Activated CD8-positive, alpha-beta T cell treated with anti-CD3 and anti-CD28 coated beads for 36 hours (primary cell): ENCODE measurements at regions not wholly inside any gene's neighbourhood (a gene's known extent, or its start where the extent isn't known, plus 50 kb on each side); places are given as distances from the start of the nearest gene placed in this dataset.

Experiments
- ATAC-seq: fragments of 200-7000 bp; cut with Tn5 transposase; one replicate; pipeline ENCODE4 v1.10.0; 2021; ENCODE audit warnings: mild to moderate bottlenecking, moderate library complexity
- CTCF ChIA-PET: fragments of 350-600 bp; sonication (Branson Sonifier 250); formaldehyde crosslinking; loops from one replicate; lab custom pipeline; 2021; ENCODE audit warnings: antibody characterized with exemption; lab: Charles Lee
- POLR2A ChIA-PET: fragments of 350-600 bp; sonication (Branson Sonifier 250); formaldehyde crosslinking; loops from one replicate; lab custom pipeline; 2021; ENCODE audit warnings: antibody characterized with exemption; lab: Charles Lee
- DNase-seq: peaks from one replicate; pipeline ENCODE4 v3.0.0-alpha.2; 2020
- H3K27ac Mint-ChIP-seq: one replicate; pipeline ENCODE4 v1.8.0; 2021; ENCODE audit warnings: mild to moderate bottlenecking, mixed read lengths
- H3K27me3 Mint-ChIP-seq: one replicate; pipeline ENCODE4 v1.8.0; 2021; ENCODE audit warnings: mixed read lengths
- H3K36me3 Mint-ChIP-seq: one replicate; pipeline ENCODE4 v1.8.0; 2021; ENCODE audit warnings: low read depth, mixed read lengths
- H3K4me1 Mint-ChIP-seq: one replicate; pipeline ENCODE4 v1.8.0; 2021; ENCODE audit warnings: low read depth, mixed read lengths
- H3K4me3 Mint-ChIP-seq: one replicate; pipeline ENCODE4 v1.8.0; 2021; ENCODE audit warnings: mild to moderate bottlenecking, moderate library complexity, mixed read lengths
- H3K9me3 Mint-ChIP-seq: one replicate; pipeline ENCODE4 v1.8.0; 2021; ENCODE audit warnings: mixed read lengths
- CTCF ChIP-seq: fragments of 200-600 bp; IDR thresholded peaks from one replicate; pipeline ENCODE4 v1.8.0; 2022; ENCODE audit warnings: antibody characterized with exemption, mild to moderate bottlenecking
- intact Hi-C: fragments of 100-400 bp; cut with micrococcal nuclease; formaldehyde crosslinking; loops from one replicate; pipeline ENCODE4 v1.10.0; 2022

DNA sequence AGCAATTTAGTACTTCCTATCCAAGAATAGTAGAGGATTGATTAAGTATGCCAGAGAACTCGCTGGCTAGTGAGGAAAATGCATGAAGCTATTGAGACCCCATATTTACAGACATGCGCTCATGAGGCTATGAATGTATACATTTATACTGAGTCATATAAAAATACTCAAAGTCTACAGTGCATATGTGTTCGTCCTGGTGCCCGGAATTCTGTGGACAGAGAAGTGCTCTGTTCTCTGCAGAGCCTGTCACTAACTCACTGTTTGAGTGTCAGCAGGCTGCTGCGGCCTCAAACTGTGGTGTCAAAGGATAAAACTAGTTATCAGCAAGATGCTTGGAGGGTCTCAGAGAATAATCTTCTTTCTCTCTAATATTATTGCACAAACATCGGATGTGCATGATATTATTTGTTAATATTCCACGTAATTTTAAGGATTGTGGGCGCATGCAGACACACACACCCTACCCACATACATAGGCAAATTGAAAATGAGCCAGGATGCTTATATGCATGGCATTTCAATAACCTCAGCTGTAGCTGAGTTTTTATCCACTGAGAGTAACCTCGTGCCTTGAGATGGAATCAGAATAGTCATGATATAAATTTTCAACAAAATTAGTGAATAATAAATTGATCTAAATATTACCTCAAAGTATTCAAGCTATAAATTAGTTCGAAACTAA lies 50.0 kb upstream of the TSC22D2 start:
- Mint-ChIP-seq H3K27me3 (peaks cover 1% of the 10 kb centered on the region), H3K9me3 (no peaks in the 10 kb centered on the region), H3K4me3 (no peak overlapping the region), H3K4me1 (no peaks in the 10 kb centered on the region), H3K27ac (no peak overlapping the region), H3K36me3 (no peaks in the 10 kb centered on the region)
- TF ChIP-seq CTCF = no peak
- intact Hi-C loops = no loop called here
- POLR2A ChIA-PET = no interaction called here
- CTCF ChIA-PET = interaction anchor here (1.2 kb wide), 1 partner anchor 9 kb away, joined by 4 read pairs; no protein-coding TSS in a partner anchor
- no peak for DNase-seq
- ATAC-seq = no peak

- H3K27me3 Mint-ChIP-seq = peaks cover 1% of the 10 kb centered on the region
- no peaks in the 10 kb centered on the region for H3K9me3 Mint-ChIP-seq
- CTCF ChIA-PET = no interaction called here
- no peak for TF ChIP-seq CTCF
- ATAC-seq = no peak
- POLR2A ChIA-PET = no interaction called here
- no peak for DNase-seq
- intact Hi-C loops = no loop called here
- H3K27ac Mint-ChIP-seq = no peak overlapping the region
- H3K4me1 Mint-ChIP-seq = no peaks in the 10 kb centered on the region
- no peak overlapping the region for H3K4me3 Mint-ChIP-seq
- H3K36me3 Mint-ChIP-seq = no peaks in the 10 kb centered on the region
Observed at GRCh38 chr3:150357140-150357539, 51.0 kb upstream of the TSC22D2 start.

GRCh38 chr3:150355574-150355973 lies 52.5 kb upstream of the TSC22D2 start:
- DNase-seq (no peak), ATAC-seq (no peak)
- no peaks in the 10 kb centered on the region for H3K27me3 Mint-ChIP-seq
- TF ChIP-seq CTCF = no peak
- H3K4me3 Mint-ChIP-seq = no peak overlapping the region
- no peaks in the 10 kb centered on the region for H3K9me3 Mint-ChIP-seq
- ChIA-PET CTCF (interaction anchor here (1.4 to 1.7 kb wide), 2 partner anchors 29 to 69 kb away, joined by 3 to 4 read pairs; no protein-coding TSS in a partner anchor), POLR2A (no interaction called here)
- intact Hi-C loops = no loop called here
- no peak overlapping the region for H3K27ac Mint-ChIP-seq
- H3K4me1 Mint-ChIP-seq = no peaks in the 10 kb centered on the region
- no peaks in the 10 kb centered on the region for H3K36me3 Mint-ChIP-seq

GRCh38 chr3:150352931-150353330 lies 55.2 kb upstream of the TSC22D2 start:
- Mint-ChIP-seq H3K27me3 (no peaks in the 10 kb centered on the region), H3K4me1 (peaks cover 5% of the 10 kb centered on the region), H3K36me3 (no peaks in the 10 kb centered on the region), H3K9me3 (no peaks in the 10 kb centered on the region), H3K4me3 (no peak overlapping the region), H3K27ac (no peak overlapping the region)
- no peak for ATAC-seq
- POLR2A ChIA-PET = no interaction called here
- CTCF ChIA-PET = no interaction called here
- no peak for TF ChIP-seq CTCF
- intact Hi-C loops = no loop called here
- DNase-seq = no peak

- intact Hi-C loops = no loop called here
- Mint-ChIP-seq H3K9me3 (no peaks in the 10 kb centered on the region), H3K36me3 (no peaks in the 10 kb centered on the region), H3K4me1 (peaks cover 5% of the 10 kb centered on the region), H3K4me3 (no peak overlapping the region), H3K27ac (no peak overlapping the region), H3K27me3 (peaks cover 2% of the 10 kb centered on the region)
- CTCF ChIA-PET = no interaction called here
- no peak for TF ChIP-seq CTCF
- no peak for DNase-seq
- POLR2A ChIA-PET = no interaction called here
- no peak for ATAC-seq
Observed at GRCh38 chr3:150351398-150351797, 56.7 kb upstream of the TSC22D2 start.
